HUES6 (cell line): ENCODE measurements at regions not wholly inside any gene's neighbourhood (a gene's known extent, or its start where the extent isn't known, plus 50 kb on each side); places are given as distances from the start of the nearest gene placed in this dataset.
"Not testable (repeated sequence)": the region's sequence is repeated elsewhere in the genome, so short reads cannot be mapped to it uniquely, and the experiment has no call there.

Experiments used
- H3K27ac ChIP-seq: 2 replicates; pipeline ENCODE4 v1.7.0; 2013; ENCODE audit warnings: low read depth, mild to moderate bottlenecking, low read length, inconsistent platforms
- H3K27me3 ChIP-seq: 2 replicates; pipeline ENCODE4 v1.6.1; 2013; ENCODE audit warnings: low read length; ENCODE audit not compliant: control insufficient read depth, insufficient read depth
- H3K36me3 ChIP-seq: 2 replicates; pipeline ENCODE4 v1.6.1; 2013; ENCODE audit warnings: low read length; ENCODE audit not compliant: control insufficient read depth, insufficient read depth
- H3K4me1 ChIP-seq: 2 replicates; pipeline ENCODE4 v1.6.1; 2013; ENCODE audit warnings: low read length; ENCODE audit not compliant: control insufficient read depth, insufficient read depth
- H3K4me3 ChIP-seq: 2 replicates; pipeline ENCODE4 v1.5.1; 2013; ENCODE audit warnings: low read depth, low read length
- H3K9ac ChIP-seq: one replicate; pipeline ENCODE4 v1.6.1; 2013; ENCODE audit warnings: mild to moderate bottlenecking, low read length
- H3K9me3 ChIP-seq: 2 replicates; pipeline ENCODE4 v1.6.1; 2013; ENCODE audit warnings: low read depth, low read length; ENCODE audit not compliant: control insufficient read depth, insufficient read depth

DNA sequence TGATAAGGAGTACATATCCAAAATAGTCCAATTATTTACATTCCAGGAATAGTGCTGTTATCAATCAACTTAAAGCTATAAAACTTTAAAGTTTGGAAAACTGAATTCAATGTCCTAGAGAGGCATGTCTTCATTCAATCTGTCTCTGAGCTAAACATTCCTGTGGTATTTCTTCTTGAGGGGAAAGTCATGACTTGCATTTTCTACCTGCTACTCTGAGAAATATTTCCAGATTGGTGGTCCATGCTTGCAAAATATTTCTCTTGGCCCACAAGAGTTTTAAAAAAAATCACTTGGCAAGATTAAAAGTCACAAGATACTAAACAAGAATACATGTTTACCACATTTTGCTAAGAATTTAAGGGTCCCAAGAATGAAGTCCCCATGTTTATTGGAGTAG, 63.6 kb upstream of the HGF start:
- Histone ChIP-seq H3K4me3 (no peak overlapping the region), H3K27me3 (no peaks in the 10 kb centered on the region), H3K4me1 (no peaks in the 10 kb centered on the region; the same call in 1 of the 2 replicates), H3K9ac (no peak overlapping the region), H3K9me3 (peaks cover 8% of the 10 kb centered on the region), H3K36me3 (no peaks in the 10 kb centered on the region), H3K27ac (peak overlapping the region; percentile 41; the same call in 1 of the 2 replicates)

DNA sequence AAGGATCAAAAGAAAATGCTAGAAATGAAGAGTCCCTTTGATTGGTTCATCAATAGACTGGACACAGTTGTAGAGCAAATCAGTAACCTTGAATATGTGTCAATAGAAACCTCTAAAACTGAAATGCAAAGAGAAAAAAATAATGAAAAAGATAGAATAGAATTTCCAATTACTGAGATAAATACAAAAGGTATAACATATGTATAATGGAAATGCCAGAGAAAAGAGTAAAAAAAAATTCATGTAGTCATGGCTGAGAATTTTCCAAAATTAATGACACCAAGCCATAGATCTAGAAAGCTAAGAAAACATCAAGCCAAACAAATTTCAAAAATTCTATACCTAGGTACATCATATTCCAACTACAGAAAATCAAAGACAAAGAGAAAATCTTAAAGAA, 62.0 kb upstream of the HGF start:
- peaks cover 8% of the 10 kb centered on the region for H3K9me3 ChIP-seq
- H3K4me3 ChIP-seq: no peak overlapping the region
- no peak overlapping the region for H3K9ac ChIP-seq
- no peaks in the 10 kb centered on the region for H3K27me3 ChIP-seq
- no peaks in the 10 kb centered on the region; the same call in 1 of the 2 replicates for H3K4me1 ChIP-seq
- H3K36me3 ChIP-seq: no peaks in the 10 kb centered on the region
- no peak overlapping the region for H3K27ac ChIP-seq

DNA sequence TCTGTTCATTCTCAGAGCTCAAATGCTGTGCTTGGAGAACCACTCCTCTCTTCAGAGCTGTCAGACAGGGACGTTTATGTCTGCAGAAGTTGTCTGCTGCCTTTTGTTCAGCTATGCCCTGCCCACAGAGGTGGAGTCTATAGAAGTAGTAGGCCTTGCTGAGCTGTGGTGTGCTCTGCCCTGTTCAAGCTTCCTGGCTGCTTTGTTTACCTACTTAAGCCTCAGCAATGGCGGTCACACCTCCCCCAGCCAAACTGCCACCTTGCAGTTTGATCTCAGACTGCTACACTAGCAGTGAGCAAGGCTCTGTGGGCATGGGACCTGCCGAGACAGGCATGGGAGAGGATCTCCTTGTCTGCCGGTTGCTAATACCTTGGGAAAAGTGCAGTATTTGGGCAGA, 59.7 kb upstream of the HGF start:
- not testable (repeated sequence) for H3K4me1 ChIP-seq, H3K36me3 ChIP-seq, H3K4me3 ChIP-seq, H3K9ac ChIP-seq, H3K27me3 ChIP-seq, H3K9me3 ChIP-seq, H3K27ac ChIP-seq

DNA sequence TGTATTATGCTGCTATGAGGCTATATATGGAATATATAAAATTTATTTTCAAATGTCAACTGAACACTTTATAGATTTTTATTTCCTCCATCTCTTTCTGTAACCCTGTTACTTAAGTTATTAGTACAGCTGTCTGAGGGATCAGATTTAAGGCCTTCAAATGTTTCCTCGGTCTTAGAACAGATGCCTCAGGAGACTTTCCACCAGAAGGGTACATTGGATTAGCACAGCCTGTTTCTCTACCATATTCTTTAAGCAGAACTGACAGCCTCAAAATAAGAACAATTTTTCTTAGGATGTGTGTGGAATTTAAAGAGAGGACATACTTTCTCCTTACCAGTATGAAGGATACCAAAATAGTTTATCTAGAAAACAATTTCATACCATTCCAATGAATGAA, 53.0 kb upstream of the HGF start:
- no peak overlapping the region for H3K9ac ChIP-seq
- H3K4me3 ChIP-seq: no peak overlapping the region
- H3K36me3 ChIP-seq: no peaks in the 10 kb centered on the region
- H3K27me3 ChIP-seq: no peaks in the 10 kb centered on the region
- H3K27ac ChIP-seq: no peak overlapping the region
- no peaks in the 10 kb centered on the region for H3K9me3 ChIP-seq
- H3K4me1 ChIP-seq: no peaks in the 10 kb centered on the region

DNA sequence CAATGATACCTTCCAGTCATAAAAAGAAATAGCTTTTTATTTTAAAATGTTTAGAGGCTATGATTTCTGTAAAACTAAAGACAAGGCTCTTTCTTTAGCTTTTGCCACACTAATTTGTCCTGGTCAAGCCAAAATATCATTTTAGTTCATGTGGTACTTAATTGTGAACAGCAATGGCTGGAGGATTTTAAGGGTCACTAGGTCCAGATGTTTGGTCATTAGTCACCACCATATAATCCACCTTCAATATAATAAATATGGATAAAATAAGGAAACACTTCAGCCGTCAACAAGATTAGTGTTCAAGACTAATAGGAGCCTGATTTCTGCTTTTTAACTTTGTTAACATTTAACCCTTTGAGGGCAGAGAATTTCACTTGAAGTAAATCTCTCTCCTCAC, 50.0 kb upstream of the HGF start:
- H3K9me3 ChIP-seq: no peaks in the 10 kb centered on the region
- no peaks in the 10 kb centered on the region for H3K36me3 ChIP-seq
- no peak overlapping the region for H3K27ac ChIP-seq
- no peaks in the 10 kb centered on the region for H3K4me1 ChIP-seq
- H3K27me3 ChIP-seq: no peaks in the 10 kb centered on the region
- H3K4me3 ChIP-seq: no peak overlapping the region
- H3K9ac ChIP-seq: no peak overlapping the region
